NCI-H1048 (cell line): ENCODE measurements at regions not wholly inside any gene's neighbourhood (a gene's known extent, or its start where the extent isn't known, plus 50 kb on each side); places are given as distances from the start of the nearest gene placed in this dataset.
"Not testable (repeated sequence)": the region's sequence is repeated elsewhere in the genome, so short reads cannot be mapped to it uniquely, and the experiment has no call there.

Source experiments
- DNase-seq: peaks from one replicate; lab custom pipeline; 2025; lab: John Stamatoyannopoulos, UW

- DNase-seq, result no peak
These were observed 189.8 kb upstream of the SLC16A7 start for GRCh38 chr12:59405992-59406391.

- no peak for DNase-seq
These were observed 191.6 kb upstream of the SLC16A7 start for GRCh38 chr12:59404109-59404650.

- peak; percentile 16 for DNase-seq
These were observed 192.4 kb upstream of the SLC16A7 start for GRCh38 chr12:59403259-59403932.

- no peak for DNase-seq
These were observed 194.0 kb upstream of the SLC16A7 start for GRCh38 chr12:59401862-59402261.

- no peak for DNase-seq
These were observed 197.7 kb upstream of the SLC16A7 start for GRCh38 chr12:59398164-59398563.

GRCh38 chr12:59396919-59397318 is 198.9 kb upstream of the SLC16A7 start:
- DNase-seq, result no peak

- DNase-seq, result no peak
These were observed 199.3 kb upstream of the SLC16A7 start for GRCh38 chr12:59396519-59396918.

GRCh38 chr12:59395310-59395709 is 200.5 kb upstream of the SLC16A7 start:
- not testable (repeated sequence) for DNase-seq

- no peak for DNase-seq
These were observed 202.3 kb upstream of the SLC16A7 start for GRCh38 chr12:59393506-59393905.

GRCh38 chr12:59389968-59390576 is 205.8 kb upstream of the SLC16A7 start:
- no peak for DNase-seq

- no peak for DNase-seq
These were observed 207.1 kb upstream of the SLC16A7 start for GRCh38 chr12:59388694-59389093.

- no peak for DNase-seq
These were observed 207.7 kb upstream of the SLC16A7 start for GRCh38 chr12:59388176-59388575.

GRCh38 chr12:59386236-59386635 is 209.6 kb upstream of the SLC16A7 start:
- DNase-seq, result no peak

- no peak for DNase-seq
These were observed 212.6 kb upstream of the SLC16A7 start for GRCh38 chr12:59383079-59383822.

- no peak for DNase-seq
These were observed 213.3 kb upstream of the SLC16A7 start for GRCh38 chr12:59382282-59383078.

GRCh38 chr12:59381106-59381505 is 214.7 kb upstream of the SLC16A7 start:
- DNase-seq, result no peak

GRCh38 chr12:59375633-59376032 is 220.2 kb upstream of the SLC16A7 start:
- no peak for DNase-seq

GRCh38 chr12:59374783-59375182 is 221.0 kb upstream of the SLC16A7 start:
- DNase-seq, result no peak

GRCh38 chr12:59372956-59373355 is 222.9 kb upstream of the SLC16A7 start:
- DNase-seq, result no peak

- DNase-seq, result no peak
These were observed 224.9 kb upstream of the SLC16A7 start for GRCh38 chr12:59370933-59371332.

GRCh38 chr12:59365133-59365532 is 230.7 kb upstream of the SLC16A7 start:
- DNase-seq, result no peak

- no peak for DNase-seq
These were observed 238.0 kb upstream of the SLC16A7 start for GRCh38 chr12:59357811-59358210.
